ENCODE measurements at regions not wholly inside any gene's neighbourhood (a gene's known extent, or its start where the extent isn't known, plus 50 kb on each side); places are given as distances from the start of the nearest gene placed in this dataset.

DNA sequence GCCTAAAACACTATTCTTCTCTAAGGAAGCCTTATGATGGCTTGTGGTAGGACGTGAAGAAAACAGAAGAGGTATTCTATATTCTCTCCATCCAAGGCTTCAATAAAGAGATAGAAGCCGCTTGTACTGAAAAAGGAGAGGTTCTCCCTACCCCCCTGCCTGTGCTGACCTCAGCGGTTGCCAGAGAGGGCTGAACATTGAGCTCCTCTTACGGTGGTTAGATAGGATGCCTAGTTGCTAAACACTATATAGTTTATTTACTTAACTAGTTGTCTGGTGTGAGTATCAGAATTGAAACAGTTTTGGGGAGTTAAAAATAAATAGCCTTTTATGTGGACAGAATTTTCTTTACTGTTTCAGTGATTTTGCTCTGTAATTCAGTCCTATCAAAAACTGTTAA, 112.2 kb downstream of the TFPI2 start:
- H3K4me3 ChIP-seq, result no peak overlapping the region
- peaks cover 5% of the 10 kb centered on the region; the same call in 1 of the 2 replicates for H3K9me3 ChIP-seq (replicated peaks)
- DNase-seq, result no peak
- H3K27ac ChIP-seq, result no peak overlapping the region
- no peaks in the 10 kb centered on the region for H3K36me3 ChIP-seq
- H3K27me3 ChIP-seq, result no peaks in the 10 kb centered on the region
- no peaks in the 10 kb centered on the region for H3K4me1 ChIP-seq

DNA sequence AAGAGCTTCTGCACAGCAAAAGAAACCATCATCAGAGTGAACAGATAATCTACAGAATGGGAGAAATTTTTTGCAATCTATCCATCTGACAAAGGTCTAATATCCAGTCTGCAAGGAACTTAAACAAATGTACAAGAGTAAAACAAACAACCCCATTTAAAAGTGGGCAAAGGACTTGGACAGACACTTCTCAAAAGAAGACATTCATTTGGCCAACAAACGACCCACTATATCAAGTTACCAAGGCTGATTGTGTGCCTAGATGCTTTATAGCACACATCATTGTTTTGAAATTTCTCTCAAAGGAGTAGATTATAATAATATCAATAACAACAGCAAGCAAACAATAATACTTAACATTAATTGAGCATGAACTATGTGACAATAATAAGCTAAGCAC, 117.1 kb downstream of the TFPI2 start:
- Histone ChIP-seq H3K4me1 (no peaks in the 10 kb centered on the region), H3K4me3 (no peak overlapping the region), H3K27me3 (no peaks in the 10 kb centered on the region), H3K36me3 (no peaks in the 10 kb centered on the region), H3K27ac (no peak overlapping the region), H3K9me3 (replicated peaks) (no peaks in the 10 kb centered on the region)
- DNase-seq, result no peak

DNA sequence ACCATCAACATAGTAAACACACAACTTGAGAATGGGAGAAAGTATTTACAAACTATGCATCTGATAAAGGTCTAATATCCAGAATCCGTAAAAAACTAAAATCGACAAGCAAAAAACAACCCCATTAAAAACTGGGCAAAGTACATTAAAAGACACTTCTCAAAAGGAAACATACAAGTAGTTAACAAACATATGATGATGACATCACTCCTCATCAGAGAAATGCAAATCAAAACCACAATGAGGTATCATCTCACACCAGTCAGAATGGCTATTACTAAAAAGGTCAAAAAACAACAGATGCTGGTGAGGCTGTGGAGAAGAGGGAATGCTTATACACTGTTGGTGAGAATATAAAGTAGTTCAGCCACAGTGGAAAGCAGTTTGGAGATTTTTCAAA, 125.1 kb downstream of the TFPI2 start:
- Histone ChIP-seq H3K27ac (no peak overlapping the region), H3K36me3 (peaks cover 6% of the 10 kb centered on the region; the same call in 1 of the 2 replicates)
- peak in 1 of 2 experiments; percentile 13 for DNase-seq

DNA sequence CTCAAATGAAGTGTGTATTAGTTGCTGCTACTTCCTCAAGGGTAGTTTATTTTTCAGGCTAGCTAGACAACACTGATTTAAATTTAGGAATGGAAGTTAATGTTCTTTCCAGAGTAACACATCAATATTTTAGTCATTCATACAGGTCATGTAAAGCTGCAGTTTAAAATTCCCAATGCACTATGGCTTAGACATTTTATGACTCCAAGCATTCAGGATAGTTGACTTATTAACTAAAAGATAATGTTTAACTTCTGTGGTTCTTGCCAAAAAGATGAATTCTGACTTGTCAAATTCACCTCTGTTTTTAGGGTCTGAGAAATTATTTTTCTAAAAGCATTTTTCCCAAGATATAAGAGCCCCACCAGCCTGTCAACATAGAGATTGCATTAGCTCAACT, 131.9 kb downstream of the TFPI2 start:
- no peak for DNase-seq
- no peak overlapping the region for H3K27ac ChIP-seq
- H3K4me1 ChIP-seq, result no peaks in the 10 kb centered on the region
- no peaks in the 10 kb centered on the region for H3K9me3 ChIP-seq (replicated peaks)
- H3K27me3 ChIP-seq, result no peaks in the 10 kb centered on the region
- no peak overlapping the region for H3K4me3 ChIP-seq
- H3K36me3 ChIP-seq, result peaks cover 10% of the 10 kb centered on the region

More for the DNA sequence above, 125.1 kb downstream of the TFPI2 start:
- Histone ChIP-seq H3K4me1 (no peaks in the 10 kb centered on the region), H3K27me3 (no peaks in the 10 kb centered on the region), H3K9me3 (replicated peaks) (no peaks in the 10 kb centered on the region), H3K4me3 (no peak overlapping the region)

DNA sequence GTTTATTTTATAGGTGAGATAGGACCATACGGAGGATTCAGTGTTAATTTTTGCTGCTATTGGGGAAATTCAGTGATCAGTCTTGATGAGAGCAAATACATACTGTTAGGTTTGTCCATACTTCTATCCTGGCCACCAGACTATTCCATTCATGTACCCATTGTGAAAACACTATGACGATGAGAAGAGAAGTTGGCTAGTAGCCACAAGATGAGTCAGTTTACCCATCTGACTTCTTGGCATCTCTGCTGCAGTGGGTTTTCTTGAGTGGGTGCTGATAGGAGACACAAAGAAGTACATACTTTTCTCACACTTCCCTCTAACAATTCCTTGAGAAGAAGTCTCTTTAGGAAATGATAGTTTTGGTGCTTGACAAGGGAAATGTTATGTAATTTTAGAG, 133.1 kb downstream of the TFPI2 start:
- H3K27me3 ChIP-seq, result no peaks in the 10 kb centered on the region
- no peaks in the 10 kb centered on the region for H3K4me1 ChIP-seq
- H3K36me3 ChIP-seq, result peaks cover 7% of the 10 kb centered on the region
- H3K9me3 ChIP-seq (replicated peaks), result no peaks in the 10 kb centered on the region
- H3K27ac ChIP-seq, result no peak overlapping the region
- no peak overlapping the region for H3K4me3 ChIP-seq
- no peak for DNase-seq

DNA sequence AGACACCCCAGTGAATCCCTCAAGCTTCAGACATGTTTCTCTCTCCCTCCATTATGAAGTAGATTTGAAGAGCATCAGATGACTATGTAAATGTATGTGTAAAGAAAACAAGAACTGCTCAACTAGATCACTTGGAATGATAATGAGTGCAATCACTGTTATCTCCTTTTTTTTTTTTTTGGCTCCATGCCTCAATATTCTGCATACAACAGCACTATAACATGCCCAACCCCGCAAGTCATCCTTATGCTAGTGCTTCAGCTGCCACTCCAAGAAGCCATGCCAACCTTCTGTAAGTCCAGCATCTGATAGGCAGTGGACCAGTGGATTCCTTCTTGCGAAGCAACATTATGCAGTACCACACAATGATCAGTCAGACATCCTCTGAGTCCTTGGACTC, 133.7 kb downstream of the TFPI2 start:
- DNase-seq, result no peak
- Histone ChIP-seq H3K4me1 (no peaks in the 10 kb centered on the region), H3K4me3 (no peak overlapping the region), H3K36me3 (peaks cover 4% of the 10 kb centered on the region; the same call in 1 of the 2 replicates), H3K27me3 (no peaks in the 10 kb centered on the region), H3K27ac (no peak overlapping the region), H3K9me3 (replicated peaks) (no peaks in the 10 kb centered on the region)

DNA sequence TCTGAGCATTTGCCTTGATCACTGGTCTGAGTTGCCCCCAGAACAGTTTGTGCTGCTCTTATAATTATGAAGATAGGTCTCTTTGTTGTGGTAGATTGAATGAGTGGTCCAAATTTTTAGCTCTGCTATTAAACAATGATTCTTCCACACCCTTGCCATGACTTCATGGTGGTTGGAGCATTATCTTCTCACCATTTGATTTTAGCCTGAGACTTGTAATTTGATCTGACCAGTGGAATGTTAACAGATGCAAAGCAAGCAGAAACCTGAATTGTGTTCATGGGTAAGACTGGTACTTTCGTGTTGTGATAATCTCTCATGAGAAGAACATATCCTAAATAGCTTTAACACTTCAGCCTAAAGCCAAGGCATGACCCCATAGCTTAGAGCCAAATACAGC, 139.1 kb downstream of the TFPI2 start:
- DNase-seq, result peak; percentile 5 to 65
- no peaks in the 10 kb centered on the region for H3K27me3 ChIP-seq
- H3K27ac ChIP-seq, result no peak overlapping the region
- no peak overlapping the region for H3K4me3 ChIP-seq
- H3K36me3 ChIP-seq, result no peaks in the 10 kb centered on the region; the same call in 1 of the 2 replicates
- peaks cover 9% of the 10 kb centered on the region for H3K4me1 ChIP-seq
- no peaks in the 10 kb centered on the region for H3K9me3 ChIP-seq (replicated peaks)

DNA sequence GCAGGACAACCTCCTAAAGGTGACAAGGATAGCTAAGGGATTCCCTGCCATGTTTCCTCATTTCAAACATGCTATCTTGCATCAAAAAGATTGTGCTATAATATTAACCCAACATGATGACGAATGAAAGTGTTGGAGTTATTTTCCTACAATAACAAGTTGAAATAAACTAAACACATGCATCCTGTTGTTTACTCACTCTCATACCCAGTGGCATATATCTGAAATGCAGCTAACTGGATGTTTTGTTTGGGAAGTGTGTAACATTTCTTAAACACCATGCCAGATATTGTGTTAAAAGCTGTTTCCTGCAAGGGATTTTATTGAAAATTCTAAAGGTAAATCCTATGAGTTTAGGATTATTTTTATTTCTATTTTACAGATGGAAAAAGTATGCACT, 139.6 kb downstream of the TFPI2 start:
- H3K27ac ChIP-seq, result no peak overlapping the region
- no peak for DNase-seq
- H3K36me3 ChIP-seq, result no peaks in the 10 kb centered on the region; the same call in 1 of the 2 replicates
- H3K9me3 ChIP-seq (replicated peaks), result no peaks in the 10 kb centered on the region
- no peaks in the 10 kb centered on the region for H3K27me3 ChIP-seq
- H3K4me3 ChIP-seq, result no peak overlapping the region
- peaks cover 9% of the 10 kb centered on the region for H3K4me1 ChIP-seq

DNA sequence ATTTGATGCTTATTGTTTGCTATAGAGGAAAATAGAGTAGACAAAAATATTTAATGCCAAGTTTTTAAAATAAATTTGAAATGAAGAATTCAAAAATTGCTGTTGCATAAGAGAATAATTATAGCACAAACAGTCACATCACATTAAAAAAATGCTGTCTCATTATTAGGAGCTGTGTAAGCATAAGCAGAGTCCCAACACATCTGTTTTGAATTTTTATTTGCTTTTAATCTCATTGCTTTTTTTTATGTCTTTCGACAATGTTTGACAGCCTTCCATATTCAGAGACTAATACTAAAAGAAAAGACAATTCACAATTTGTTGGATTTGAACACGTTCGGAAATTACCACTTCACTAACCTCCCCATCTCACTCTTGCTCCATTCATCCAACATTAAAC, 143.5 kb downstream of the TFPI2 start:
- Histone ChIP-seq H3K4me3 (no peak overlapping the region), H3K36me3 (no peaks in the 10 kb centered on the region; the same call in 1 of the 2 replicates), H3K9me3 (replicated peaks) (peaks cover 5% of the 10 kb centered on the region), H3K27ac (no peak overlapping the region), H3K4me1 (peaks cover 9% of the 10 kb centered on the region), H3K27me3 (no peaks in the 10 kb centered on the region)
- no peak for DNase-seq

DNA sequence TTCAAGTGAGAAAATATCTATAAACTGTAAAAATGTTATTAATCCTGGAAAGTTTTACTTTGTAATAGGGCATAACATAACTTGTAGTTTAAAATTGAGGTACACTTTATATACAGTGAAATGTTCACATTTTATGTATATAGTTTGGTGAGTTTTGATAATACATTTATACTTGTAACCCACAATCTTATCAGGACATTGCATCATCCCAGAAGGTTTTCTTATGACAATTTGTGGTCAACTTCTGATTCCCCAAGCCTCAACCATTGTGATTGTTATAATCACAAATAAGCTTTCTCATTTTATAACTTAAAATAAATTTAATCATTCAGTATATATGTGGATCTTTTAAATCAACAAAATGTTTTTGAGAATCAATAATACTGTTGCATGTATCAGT, 151.1 kb downstream of the TFPI2 start:
- Histone ChIP-seq H3K27me3 (no peaks in the 10 kb centered on the region), H3K9me3 (replicated peaks) (no peaks in the 10 kb centered on the region; the same call in 1 of the 2 replicates), H3K4me1 (peaks cover 9% of the 10 kb centered on the region), H3K36me3 (no peaks in the 10 kb centered on the region), H3K4me3 (no peak overlapping the region), H3K27ac (no peak overlapping the region)
- no peak for DNase-seq

DNA sequence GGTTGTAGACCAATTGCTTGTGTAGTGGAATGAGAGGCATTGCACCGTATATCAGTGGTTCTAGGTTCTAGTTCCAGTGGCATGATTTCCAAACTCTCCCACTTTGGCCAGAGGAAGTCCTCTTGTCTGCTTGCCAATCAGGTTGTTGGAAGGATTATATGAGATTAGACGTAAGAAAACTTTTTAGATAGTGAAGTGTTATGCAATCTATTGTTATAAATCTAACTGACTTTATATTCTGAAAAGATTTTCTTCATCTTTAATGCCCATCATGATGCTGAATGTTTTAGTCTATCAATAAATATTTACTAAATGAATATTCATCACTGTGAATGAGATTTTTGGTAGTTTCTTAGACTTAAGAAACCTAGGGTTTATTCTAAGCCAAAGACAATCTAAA, 152.6 kb downstream of the TFPI2 start:
- DNase-seq, result no peak
- Histone ChIP-seq H3K27me3 (no peaks in the 10 kb centered on the region), H3K4me3 (no peak overlapping the region), H3K9me3 (replicated peaks) (no peaks in the 10 kb centered on the region), H3K27ac (no peak overlapping the region), H3K4me1 (peaks cover 9% of the 10 kb centered on the region), H3K36me3 (no peaks in the 10 kb centered on the region)

DNA sequence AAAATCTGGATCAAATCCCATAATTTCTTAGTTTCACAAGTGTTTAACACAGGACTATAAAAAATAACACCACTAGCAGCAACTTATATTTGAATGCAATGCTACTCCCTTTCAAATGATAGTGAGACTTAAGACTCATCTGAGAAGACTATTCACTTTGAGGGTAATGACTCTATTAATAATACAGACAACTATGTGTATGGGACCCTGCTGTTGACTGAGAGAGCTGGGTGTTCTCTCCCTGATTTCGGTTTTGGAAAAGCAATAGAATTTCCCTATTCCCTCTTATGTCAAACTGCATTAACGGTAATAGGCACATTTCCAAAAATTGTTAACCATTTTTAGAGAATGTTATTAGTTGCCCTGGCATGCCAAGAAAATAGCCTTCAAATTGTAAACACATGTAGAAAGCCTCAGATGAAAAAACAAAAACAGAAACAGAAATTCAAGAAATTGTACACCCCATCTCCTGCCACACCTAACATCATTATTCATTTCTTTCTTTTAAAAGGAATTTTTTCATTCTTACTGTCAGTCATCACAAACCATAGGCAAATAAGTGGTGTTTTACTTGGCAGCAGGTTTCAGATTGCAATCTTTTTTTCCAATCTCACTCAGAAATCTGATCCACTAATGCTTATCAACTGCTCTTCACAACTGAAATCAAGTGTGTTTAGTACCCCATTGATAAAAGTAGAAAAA, 153.7 kb downstream of the TFPI2 start:
- Histone ChIP-seq H3K4me1 (peaks cover 9% of the 10 kb centered on the region), H3K27ac (no peak overlapping the region), H3K27me3 (no peaks in the 10 kb centered on the region), H3K36me3 (no peaks in the 10 kb centered on the region), H3K9me3 (replicated peaks) (no peaks in the 10 kb centered on the region), H3K4me3 (no peak overlapping the region)
- DNase-seq, result peak in 1 of 2 experiments; percentile 6

DNA sequence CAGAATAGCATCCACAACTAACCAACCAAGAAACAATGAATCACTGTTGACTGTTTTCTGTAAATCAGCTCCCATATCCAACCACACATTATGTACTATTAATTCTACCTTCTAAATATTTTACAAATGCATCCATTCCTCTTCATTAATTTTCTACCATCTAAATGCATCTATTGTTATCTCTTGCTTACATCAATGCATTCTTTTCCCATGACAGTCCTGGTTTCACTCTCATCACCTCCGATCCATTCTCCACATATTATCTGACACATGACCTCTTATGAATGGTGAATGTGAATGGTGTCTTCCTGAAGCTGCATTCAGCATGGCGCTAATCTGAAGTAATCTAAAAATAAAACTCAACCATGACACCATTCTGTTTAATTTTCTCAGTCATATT, 153.8 kb upstream of the CALCR start:
- H3K27me3 ChIP-seq, result no peaks in the 10 kb centered on the region
- H3K9me3 ChIP-seq (replicated peaks), result no peaks in the 10 kb centered on the region
- no peak for DNase-seq
- peaks cover 3% of the 10 kb centered on the region; the same call in 1 of the 2 replicates for H3K36me3 ChIP-seq
- no peak overlapping the region for H3K27ac ChIP-seq
- no peaks in the 10 kb centered on the region for H3K4me1 ChIP-seq
- H3K4me3 ChIP-seq, result no peak overlapping the region

DNA sequence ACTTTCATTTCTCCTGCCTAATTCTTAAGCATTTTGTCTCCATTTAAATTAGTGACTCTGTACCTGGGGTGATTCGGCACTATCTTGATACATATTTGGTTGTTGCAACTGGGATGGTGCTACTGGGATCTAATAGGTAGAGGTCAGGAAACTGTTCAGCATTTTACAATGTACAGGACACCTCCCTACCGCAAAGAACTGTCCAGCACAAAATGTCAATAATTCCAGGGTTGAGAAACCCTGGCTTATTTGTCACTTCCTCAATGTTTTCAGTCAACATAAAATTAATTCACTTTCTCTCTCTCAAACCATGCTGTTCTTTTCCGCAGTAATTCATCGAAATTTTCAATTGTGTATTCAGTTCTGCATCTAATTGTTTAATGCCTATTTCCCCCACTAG, 151.4 kb upstream of the CALCR start:
- Histone ChIP-seq H3K36me3 (no peaks in the 10 kb centered on the region), H3K27ac (no peak overlapping the region), H3K9me3 (replicated peaks) (no peaks in the 10 kb centered on the region), H3K4me3 (no peak overlapping the region), H3K27me3 (no peaks in the 10 kb centered on the region), H3K4me1 (peaks cover 4% of the 10 kb centered on the region)
- no peak for DNase-seq

DNA sequence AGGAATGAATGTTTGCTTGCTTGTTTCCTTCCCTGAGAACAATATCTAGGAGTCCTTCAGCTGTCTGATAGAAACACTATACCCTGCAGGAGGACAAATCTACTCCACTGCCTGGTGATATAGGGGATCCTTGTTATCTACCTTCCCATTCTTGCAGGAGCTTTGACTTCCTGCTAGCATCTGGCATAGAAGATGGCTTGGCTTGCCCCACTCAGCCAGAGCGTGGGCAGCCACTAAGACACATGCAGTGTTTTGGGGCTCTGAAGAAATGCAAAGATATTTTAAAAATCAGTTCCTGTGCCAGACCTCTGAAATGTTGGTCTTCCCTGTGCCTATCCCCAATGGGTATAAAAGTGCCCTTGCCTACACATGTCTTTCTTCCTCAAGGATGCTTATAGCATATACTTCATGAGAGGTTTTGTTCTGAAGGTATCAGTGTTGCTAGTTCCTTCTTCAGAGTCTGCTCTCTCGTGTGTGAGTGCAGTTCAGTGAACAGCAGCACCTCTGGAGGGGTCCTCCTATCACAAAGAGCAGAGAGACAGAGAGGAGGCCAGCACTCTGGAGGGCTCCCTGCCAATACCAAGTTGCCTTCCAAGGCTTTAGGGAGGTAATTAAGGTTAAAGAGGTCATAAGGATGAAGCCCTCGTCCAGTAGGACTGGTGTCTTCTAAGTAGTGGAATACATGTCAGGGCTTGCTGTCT, 149.1 kb upstream of the CALCR start:
- no peaks in the 10 kb centered on the region for H3K27me3 ChIP-seq
- DNase-seq, result no peak
- H3K36me3 ChIP-seq, result no peaks in the 10 kb centered on the region
- H3K9me3 ChIP-seq (replicated peaks), result no peaks in the 10 kb centered on the region
- H3K4me3 ChIP-seq, result no peak overlapping the region
- peaks cover 27% of the 10 kb centered on the region for H3K4me1 ChIP-seq
- no peak overlapping the region for H3K27ac ChIP-seq
